ENCODE measurements at regions not wholly inside any gene's neighbourhood (a gene's known extent, or its start where the extent isn't known, plus 50 kb on each side); places are given as distances from the start of the nearest gene placed in this dataset.

GRCh38 chr7:110326966-110327365, 764.0 kb upstream of the LRRN3 start:
- DNase-seq: no peak

GRCh38 chr7:110336423-110336822, 754.5 kb upstream of the LRRN3 start:
- no peak for DNase-seq

- DNase-seq: no peak
These were observed 753.3 kb upstream of the LRRN3 start for GRCh38 chr7:110337646-110338045.

- DNase-seq: no peak
These were observed 743.8 kb upstream of the LRRN3 start for GRCh38 chr7:110347081-110347480.

- no peak for DNase-seq
These were observed 734.5 kb upstream of the LRRN3 start for GRCh38 chr7:110356438-110356837.

- no peak for DNase-seq
These were observed 732.9 kb upstream of the LRRN3 start for GRCh38 chr7:110358028-110358427.

- DNase-seq: no peak
These were observed 719.2 kb upstream of the LRRN3 start for GRCh38 chr7:110371709-110372108.

GRCh38 chr7:110372685-110373084, 718.2 kb upstream of the LRRN3 start:
- no peak for DNase-seq

- DNase-seq: no peak
These were observed 717.5 kb upstream of the LRRN3 start for GRCh38 chr7:110373416-110373815.

- no peak for DNase-seq
These were observed 717.1 kb upstream of the LRRN3 start for GRCh38 chr7:110373859-110374258.

- no peak for DNase-seq
These were observed 715.9 kb upstream of the LRRN3 start for GRCh38 chr7:110375068-110375467.

GRCh38 chr7:110382736-110383135, 708.2 kb upstream of the LRRN3 start:
- no peak for DNase-seq

- DNase-seq: no peak
These were observed 704.9 kb upstream of the LRRN3 start for GRCh38 chr7:110386006-110386405.

GRCh38 chr7:110386913-110387312, 704.0 kb upstream of the LRRN3 start:
- no peak for DNase-seq

- no peak for DNase-seq
These were observed 703.2 kb upstream of the LRRN3 start for GRCh38 chr7:110387689-110388088.

- no peak for DNase-seq
These were observed 702.5 kb upstream of the LRRN3 start for GRCh38 chr7:110388457-110388856.

GRCh38 chr7:110396021-110396420, 694.9 kb upstream of the LRRN3 start:
- DNase-seq: no peak

- DNase-seq: no peak
These were observed 692.8 kb upstream of the LRRN3 start for GRCh38 chr7:110397927-110398660.

- DNase-seq: no peak
These were observed 691.5 kb upstream of the LRRN3 start for GRCh38 chr7:110399421-110399820.

- DNase-seq: no peak
These were observed 690.5 kb upstream of the LRRN3 start for GRCh38 chr7:110400411-110400810.

- DNase-seq: no peak
These were observed 683.7 kb upstream of the LRRN3 start for GRCh38 chr7:110407242-110407641.

- DNase-seq: no peak
These were observed 683.2 kb upstream of the LRRN3 start for GRCh38 chr7:110407706-110408105.

GRCh38 chr7:110412614-110413013, 678.3 kb upstream of the LRRN3 start:
- no peak for DNase-seq

GRCh38 chr7:110413038-110413437, 677.9 kb upstream of the LRRN3 start:
- no peak for DNase-seq

- no peak for DNase-seq
These were observed 673.3 kb upstream of the LRRN3 start for GRCh38 chr7:110417611-110418010.

All from hematopoietic multipotent progenitor cell treated with erythropoietin and hydrocortisone succinate and interleukin-3 and kit ligand, for 4 days (in vitro differentiated cells).